Muscle layer of colon (tissue), 2 donors: ENCODE measurements at regions not wholly inside any gene's neighbourhood (a gene's known extent, or its start where the extent isn't known, plus 50 kb on each side); places are given as distances from the start of the nearest gene placed in this dataset.

Experiments used
- H3K27ac ChIP-seq: one replicate; pipeline ENCODE4 v1.7.0; 2013; ENCODE audit warnings: low read depth, mild to moderate bottlenecking, low read length, moderate library complexity
- H3K27me3 ChIP-seq, 2 donors: one replicate each; pipeline ENCODE4 v1.7.0; 2013; ENCODE audit warnings: low read length in 2 of 2, mild to moderate bottlenecking in 2 of 2; ENCODE audit not compliant: insufficient read depth in 2 of 2, control insufficient read depth in 1 of 2
- H3K36me3 ChIP-seq: one replicate; pipeline ENCODE4 v1.7.0; 2013; ENCODE audit warnings: mild to moderate bottlenecking, low read length; ENCODE audit not compliant: insufficient read depth
- H3K4me1 ChIP-seq: one replicate; pipeline ENCODE4 v1.7.0; 2013; ENCODE audit warnings: mild to moderate bottlenecking, low read length; ENCODE audit not compliant: insufficient read depth
- H3K4me3 ChIP-seq, 2 donors: one replicate each; pipeline ENCODE4 v1.7.0; 2013; ENCODE audit warnings: low read length in 2 of 2, low read depth in 1 of 2, mild to moderate bottlenecking in 1 of 2, moderate library complexity in 1 of 2
- H3K9ac ChIP-seq: one replicate; pipeline ENCODE4 v1.7.0; 2013; ENCODE audit warnings: low read length
- H3K9me3 ChIP-seq: one replicate; pipeline ENCODE4 v1.7.0; 2013; ENCODE audit warnings: mild to moderate bottlenecking, low read length
- donor health status: abdominal sarcoma.
- donor health status: Adenocarcinoma of cecum.

GRCh38 chr9:32234451-32234850 is 150.0 kb upstream of the ACO1 start:
- Histone ChIP-seq H3K36me3 (no peaks in the 10 kb centered on the region), H3K9me3 (no peaks in the 10 kb centered on the region), H3K9ac (no peak overlapping the region), H3K4me3 (no peak overlapping the region), H3K27ac (no peak overlapping the region), H3K4me1 (no peaks in the 10 kb centered on the region), H3K27me3 (no peaks in the 10 kb centered on the region)

GRCh38 chr9:32247168-32247567 is 137.3 kb upstream of the ACO1 start:
- Histone ChIP-seq H3K27ac (no peak overlapping the region), H3K4me3 (no peak overlapping the region), H3K4me1 (peaks cover 11% of the 10 kb centered on the region), H3K36me3 (no peaks in the 10 kb centered on the region), H3K9me3 (no peaks in the 10 kb centered on the region), H3K9ac (no peak overlapping the region), H3K27me3 (no peaks in the 10 kb centered on the region)

- Histone ChIP-seq H3K9me3 (no peaks in the 10 kb centered on the region), H3K27me3 (no peaks in the 10 kb centered on the region), H3K36me3 (no peaks in the 10 kb centered on the region), H3K9ac (no peak overlapping the region), H3K4me1 (peaks cover 11% of the 10 kb centered on the region), H3K4me3 (no peak overlapping the region), H3K27ac (no peak overlapping the region)
Observed at GRCh38 chr9:32248189-32248712, 136.2 kb upstream of the ACO1 start.

GRCh38 chr9:32251539-32251938 is 132.9 kb upstream of the ACO1 start:
- no peaks in the 10 kb centered on the region for H3K36me3 ChIP-seq

GRCh38 chr9:32253731-32254130 is 130.7 kb upstream of the ACO1 start:
- Histone ChIP-seq H3K36me3 (no peaks in the 10 kb centered on the region), H3K4me3 (no peak overlapping the region), H3K4me1 (peaks cover 11% of the 10 kb centered on the region), H3K27me3 (no peaks in the 10 kb centered on the region), H3K27ac (no peak overlapping the region), H3K9ac (no peak overlapping the region), H3K9me3 (no peaks in the 10 kb centered on the region)

More at GRCh38 chr9:32251539-32251938, 132.9 kb upstream of the ACO1 start:
- Histone ChIP-seq H3K4me3 (no peak overlapping the region), H3K27me3 (no peaks in the 10 kb centered on the region), H3K27ac (no peak overlapping the region), H3K9ac (no peak overlapping the region), H3K9me3 (no peaks in the 10 kb centered on the region), H3K4me1 (peaks cover 11% of the 10 kb centered on the region)

GRCh38 chr9:32255026-32255425 is 129.4 kb upstream of the ACO1 start:
- H3K9ac ChIP-seq: no peak overlapping the region
- H3K27ac ChIP-seq: no peak overlapping the region

GRCh38 chr9:32258482-32258881 is 126.0 kb upstream of the ACO1 start:
- no peaks in the 10 kb centered on the region for H3K27me3 ChIP-seq
- no peaks in the 10 kb centered on the region for H3K9me3 ChIP-seq
- H3K4me1 ChIP-seq: no peaks in the 10 kb centered on the region
- no peak overlapping the region for H3K9ac ChIP-seq
- H3K36me3 ChIP-seq: no peaks in the 10 kb centered on the region
- H3K27ac ChIP-seq: no peak overlapping the region
- no peak overlapping the region for H3K4me3 ChIP-seq

More at GRCh38 chr9:32255026-32255425, 129.4 kb upstream of the ACO1 start:
- Histone ChIP-seq H3K9me3 (no peaks in the 10 kb centered on the region), H3K36me3 (no peaks in the 10 kb centered on the region), H3K4me3 (no peak overlapping the region), H3K4me1 (peaks cover 11% of the 10 kb centered on the region), H3K27me3 (no peaks in the 10 kb centered on the region)

- no peaks in the 10 kb centered on the region for H3K9me3 ChIP-seq
- H3K4me1 ChIP-seq: peaks cover 11% of the 10 kb centered on the region
- H3K9ac ChIP-seq: no peak overlapping the region
- no peak overlapping the region for H3K27ac ChIP-seq
- no peak overlapping the region for H3K4me3 ChIP-seq
- H3K27me3 ChIP-seq: no peaks in the 10 kb centered on the region
- no peaks in the 10 kb centered on the region for H3K36me3 ChIP-seq
Observed at GRCh38 chr9:32260151-32260862, 124.1 kb upstream of the ACO1 start.

GRCh38 chr9:32264170-32264864 is 120.1 kb upstream of the ACO1 start:
- Histone ChIP-seq H3K27ac (no peak overlapping the region), H3K27me3 (no peaks in the 10 kb centered on the region)

GRCh38 chr9:32265037-32265436 is 119.4 kb upstream of the ACO1 start:
- Histone ChIP-seq H3K9ac (no peak overlapping the region), H3K9me3 (no peaks in the 10 kb centered on the region)

More at GRCh38 chr9:32264170-32264864, 120.1 kb upstream of the ACO1 start:
- no peak overlapping the region for H3K9ac ChIP-seq
- no peak overlapping the region for H3K4me3 ChIP-seq
- no peaks in the 10 kb centered on the region for H3K9me3 ChIP-seq
- H3K36me3 ChIP-seq: no peaks in the 10 kb centered on the region
- H3K4me1 ChIP-seq: peaks cover 11% of the 10 kb centered on the region

GRCh38 chr9:32278991-32279390 is 105.5 kb upstream of the ACO1 start:
- no peaks in the 10 kb centered on the region for H3K27me3 ChIP-seq
- peaks cover 4% of the 10 kb centered on the region for H3K4me1 ChIP-seq
- H3K36me3 ChIP-seq: no peaks in the 10 kb centered on the region
- no peak overlapping the region for H3K9ac ChIP-seq
- H3K9me3 ChIP-seq: no peaks in the 10 kb centered on the region
- H3K4me3 ChIP-seq: no peak overlapping the region
- no peak overlapping the region for H3K27ac ChIP-seq

More at GRCh38 chr9:32265037-32265436, 119.4 kb upstream of the ACO1 start:
- Histone ChIP-seq H3K27ac (no peak overlapping the region), H3K4me1 (peaks cover 11% of the 10 kb centered on the region), H3K4me3 (no peak overlapping the region), H3K36me3 (no peaks in the 10 kb centered on the region), H3K27me3 (no peaks in the 10 kb centered on the region)
